OCI-LY1 (cell line): ENCODE measurements at regions not wholly inside any gene's neighbourhood (a gene's known extent, or its start where the extent isn't known, plus 50 kb on each side); places are given as distances from the start of the nearest gene placed in this dataset.

Experiments used
- H2AFZ ChIP-seq: fragments of 200-600 bp; sonication (generic), shearing (Covaris generic); 2 replicates; pipeline ENCODE4 v1.6.0; 2014; ENCODE audit warnings: antibody characterized with exemption, mild to moderate bottlenecking, low read length
- H3F3A ChIP-seq: fragments of 200-600 bp; sonication (generic), shearing (Covaris generic); 2 replicates; pipeline ENCODE4 v1.6.0; 2014; ENCODE audit warnings: mild to moderate bottlenecking, antibody characterized with exemption, low read length, moderate library complexity; ENCODE audit not compliant: insufficient read depth
- H3K27ac ChIP-seq: fragments of 200-600 bp; sonication (generic); 2 replicates; pipeline ENCODE4 v1.5.1; 2014; ENCODE audit warnings: low read length, mixed run types, mild to moderate bottlenecking, low read depth; ENCODE audit not compliant: poor library complexity, severe bottlenecking
- H3K27me3 ChIP-seq: fragments of 200-600 bp; sonication (generic); 2 replicates; pipeline ENCODE4 v1.6.0; 2014; ENCODE audit warnings: antibody characterized with exemption, mild to moderate bottlenecking, low read length, moderate library complexity; ENCODE audit not compliant: insufficient read depth
- H3K36me3 ChIP-seq: fragments of 200-600 bp; sonication (generic); 2 replicates; pipeline ENCODE4 v1.6.1; 2014; ENCODE audit warnings: mild to moderate bottlenecking, antibody characterized with exemption, low read length, moderate library complexity, mixed read lengths; ENCODE audit not compliant: insufficient read depth
- H3K4me1 ChIP-seq: fragments of 200-600 bp; sonication (generic); 2 replicates; pipeline ENCODE4 v1.5.1; 2014; ENCODE audit warnings: mild to moderate bottlenecking, low read length, moderate library complexity; ENCODE audit not compliant: insufficient read depth, severe bottlenecking
- H3K4me2 ChIP-seq: fragments of 200-600 bp; sonication (generic), shearing (Covaris generic); 2 replicates; pipeline ENCODE4 v1.6.1; 2014; ENCODE audit warnings: low read length
- H3K4me3 ChIP-seq: fragments of 200-600 bp; sonication (generic); 2 replicates; pipeline ENCODE4 v1.5.1; 2014; ENCODE audit warnings: low read length, low read depth, mild to moderate bottlenecking, mixed read lengths; ENCODE audit not compliant: poor library complexity, severe bottlenecking
- H3K79me2 ChIP-seq: fragments of 200-600 bp; shearing (Covaris generic); 2 replicates; pipeline ENCODE4 v1.6.1; 2016; ENCODE audit warnings: mixed run types, low read length, mixed read lengths; ENCODE audit not compliant: insufficient read depth
- H3K9ac ChIP-seq: fragments of 200-600 bp; sonication (generic), shearing (Covaris generic); 2 replicates; pipeline ENCODE4 v1.6.1; 2014; ENCODE audit warnings: mild to moderate bottlenecking, low read length, mixed read lengths
- H3K9me2 ChIP-seq: fragments of 200-600 bp; sonication (generic), shearing (Covaris generic); 2 replicates; pipeline ENCODE4 v1.6.1; 2014; ENCODE audit warnings: low read depth, mild to moderate bottlenecking, low read length, mixed read lengths
- H3K9me3 ChIP-seq: fragments of 200-600 bp; shearing (Covaris generic); 2 replicates; pipeline ENCODE4 v1.6.1; 2014; ENCODE audit warnings: low read length, mixed read lengths
- H4K20me1 ChIP-seq: fragments of 200-600 bp; sonication (generic), shearing (Covaris generic); 2 replicates; pipeline ENCODE4 v1.6.0; 2016; ENCODE audit warnings: mild to moderate bottlenecking, low read length; ENCODE audit not compliant: insufficient read depth
- EZH2 ChIP-seq: fragments of 200-600 bp; sonication (generic), shearing (Covaris generic); IDR thresholded peaks from 2 replicates; pipeline ENCODE4 v1.8.0; 2017; ENCODE audit warnings: borderline replicate concordance, mixed run types, mild to moderate bottlenecking, antibody characterized with exemption, low read length, moderate library complexity, mixed read lengths
- TF ChIP-seq, protein P1 (sequence below): fragments of 200-600 bp; sonication (generic), shearing (Covaris generic); IDR thresholded peaks from 2 replicates; pipeline ENCODE4 v1.5.1; 2017; ENCODE audit warnings: mild to moderate bottlenecking, antibody characterized with exemption, low read length, moderate library complexity, mixed read lengths

DNA sequence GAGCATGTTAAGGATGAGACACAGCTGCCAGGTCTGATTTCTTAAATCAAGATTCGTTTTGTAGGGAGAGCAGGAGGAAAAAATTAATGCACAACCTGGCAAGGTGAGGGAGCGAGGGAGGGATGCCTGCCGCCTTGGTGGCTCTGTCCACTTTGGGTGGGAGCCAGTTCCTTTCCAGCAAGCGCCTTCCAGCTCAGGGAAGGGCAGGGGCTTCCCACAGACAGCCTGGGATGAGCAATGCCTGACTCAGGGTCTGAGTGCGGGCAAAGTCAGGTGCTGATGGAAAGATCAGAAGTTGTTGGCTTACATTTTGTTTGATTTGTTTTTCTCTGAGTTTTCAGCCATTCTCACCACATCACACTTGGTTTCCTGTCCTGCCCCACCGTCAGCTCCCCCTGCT lies 220.7 kb downstream of the ENGASE start:
- Histone ChIP-seq H3K27me3 (0 out of 2 replicates have a peak, but pooled peaks cover 2% of the 10 kb centered on the region), H4K20me1 (no peaks in the 10 kb centered on the region)

DNA sequence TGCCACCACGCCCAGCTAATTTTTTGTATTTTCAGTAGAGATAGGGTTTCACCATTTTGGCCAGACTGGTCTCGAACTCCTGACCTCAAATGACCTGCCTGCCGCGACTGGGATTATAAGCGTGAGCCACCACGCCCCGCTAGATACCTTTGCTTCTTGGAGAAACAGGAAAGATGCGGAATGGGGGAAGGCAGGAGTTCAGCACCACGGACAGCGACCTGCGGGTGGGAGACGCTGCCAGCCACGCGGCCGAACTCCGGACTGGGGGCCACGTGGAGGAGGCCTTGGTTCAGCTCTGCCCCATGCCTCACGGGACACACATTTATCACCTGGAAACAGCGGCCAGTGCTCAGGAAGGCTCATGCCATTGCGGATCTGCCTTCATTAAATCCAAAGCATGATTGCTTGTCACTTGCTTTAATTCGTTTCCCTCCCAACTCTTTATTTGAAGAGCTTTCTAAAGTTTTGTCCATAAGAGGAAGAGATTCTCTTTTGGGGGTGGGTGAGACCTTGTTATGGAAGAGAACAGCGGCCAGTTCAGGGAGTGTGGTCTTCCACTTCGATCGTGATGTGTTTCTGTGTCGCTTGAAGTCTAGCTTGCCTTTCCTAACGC lies 219.9 kb downstream of the ENGASE start:
- Histone ChIP-seq H3K9me2 (no peaks in the 10 kb centered on the region), H3K27me3 (0 out of 2 replicates have a peak, but pooled peaks cover 2% of the 10 kb centered on the region), H3K4me1 (no peaks in the 10 kb centered on the region), H3K4me2 (no peak overlapping the region), H3K9ac (no peak overlapping the region), H3F3A (no peaks in the 10 kb centered on the region), H3K36me3 (no peaks in the 10 kb centered on the region), H3K4me3 (no peak overlapping the region), H2AFZ (no peak overlapping the region), H3K27ac (no peak overlapping the region), H3K79me2 (no peaks in the 10 kb centered on the region), H3K9me3 (no peaks in the 10 kb centered on the region), H4K20me1 (no peaks in the 10 kb centered on the region)
- TF ChIP-seq, protein P1, sequence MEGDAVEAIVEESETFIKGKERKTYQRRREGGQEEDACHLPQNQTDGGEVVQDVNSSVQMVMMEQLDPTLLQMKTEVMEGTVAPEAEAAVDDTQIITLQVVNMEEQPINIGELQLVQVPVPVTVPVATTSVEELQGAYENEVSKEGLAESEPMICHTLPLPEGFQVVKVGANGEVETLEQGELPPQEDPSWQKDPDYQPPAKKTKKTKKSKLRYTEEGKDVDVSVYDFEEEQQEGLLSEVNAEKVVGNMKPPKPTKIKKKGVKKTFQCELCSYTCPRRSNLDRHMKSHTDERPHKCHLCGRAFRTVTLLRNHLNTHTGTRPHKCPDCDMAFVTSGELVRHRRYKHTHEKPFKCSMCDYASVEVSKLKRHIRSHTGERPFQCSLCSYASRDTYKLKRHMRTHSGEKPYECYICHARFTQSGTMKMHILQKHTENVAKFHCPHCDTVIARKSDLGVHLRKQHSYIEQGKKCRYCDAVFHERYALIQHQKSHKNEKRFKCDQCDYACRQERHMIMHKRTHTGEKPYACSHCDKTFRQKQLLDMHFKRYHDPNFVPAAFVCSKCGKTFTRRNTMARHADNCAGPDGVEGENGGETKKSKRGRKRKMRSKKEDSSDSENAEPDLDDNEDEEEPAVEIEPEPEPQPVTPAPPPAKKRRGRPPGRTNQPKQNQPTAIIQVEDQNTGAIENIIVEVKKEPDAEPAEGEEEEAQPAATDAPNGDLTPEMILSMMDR: no peak
- TF ChIP-seq EZH2: no peak

More for the DNA sequence above, 220.7 kb downstream of the ENGASE start:
- H3K27ac ChIP-seq: no peak overlapping the region
- H3K9ac ChIP-seq: no peak overlapping the region
- TF ChIP-seq EZH2: no peak
- TF ChIP-seq, protein P1: no peak
- H3F3A ChIP-seq: no peaks in the 10 kb centered on the region
- H3K4me2 ChIP-seq: no peak overlapping the region
- no peaks in the 10 kb centered on the region for H3K9me2 ChIP-seq
- H3K9me3 ChIP-seq: no peaks in the 10 kb centered on the region
- H3K36me3 ChIP-seq: no peaks in the 10 kb centered on the region
- no peaks in the 10 kb centered on the region for H3K79me2 ChIP-seq
- H3K4me3 ChIP-seq: no peak overlapping the region
- no peaks in the 10 kb centered on the region for H3K4me1 ChIP-seq
- H2AFZ ChIP-seq: no peak overlapping the region

DNA sequence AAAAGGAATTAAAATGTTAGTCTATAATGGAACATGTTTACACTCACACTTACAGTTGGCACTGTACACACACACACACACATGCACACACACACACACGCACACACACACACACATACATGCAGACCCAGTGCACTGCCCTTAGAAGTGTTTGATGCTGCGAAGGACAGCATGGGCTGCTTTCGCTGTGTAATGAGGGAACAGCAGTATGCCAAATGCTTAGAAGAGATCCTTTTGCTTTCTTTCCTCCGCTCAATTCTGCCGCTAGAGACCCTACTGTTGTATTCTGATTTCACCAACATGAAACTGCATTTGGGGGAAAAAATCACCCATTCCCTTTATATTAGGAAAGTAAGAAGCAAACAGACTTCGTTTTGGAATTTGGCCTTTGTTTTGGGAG lies 217.9 kb downstream of the ENGASE start:
- Histone ChIP-seq H2AFZ (no peak overlapping the region), H3K9me2 (no peaks in the 10 kb centered on the region), H3K4me1 (no peaks in the 10 kb centered on the region), H3K9ac (no peak overlapping the region), H4K20me1 (no peaks in the 10 kb centered on the region), H3K4me3 (no peak overlapping the region), H3K79me2 (no peaks in the 10 kb centered on the region), H3K36me3 (no peaks in the 10 kb centered on the region), H3K27me3 (no peaks in the 10 kb centered on the region), H3K9me3 (no peaks in the 10 kb centered on the region), H3K4me2 (no peak overlapping the region), H3K27ac (no peak overlapping the region), H3F3A (no peaks in the 10 kb centered on the region)
- no peak for TF ChIP-seq EZH2
- TF ChIP-seq, protein P1: no peak
